Muscle of leg (tissue), 3 donors: ENCODE measurements at regions not wholly inside any gene's neighbourhood (a gene's known extent, or its start where the extent isn't known, plus 50 kb on each side); places are given as distances from the start of the nearest gene placed in this dataset.
"Not testable (repeated sequence)": the region's sequence is repeated elsewhere in the genome, so short reads cannot be mapped to it uniquely, and the experiment has no call there.

ENCODE experiments used
- DNase-seq: peaks from one replicate; pipeline ENCODE4 v3.0.0; 2013
- H3K27ac ChIP-seq: one replicate; pipeline ENCODE4 v1.5.1; 2013; ENCODE audit warnings: mild to moderate bottlenecking, low read length, control low read depth
- H3K27me3 ChIP-seq: one replicate; pipeline ENCODE4 v1.6.1; 2013; ENCODE audit warnings: low read length; ENCODE audit not compliant: control insufficient read depth, insufficient read depth
- H3K36me3 ChIP-seq: one replicate; pipeline ENCODE4 v1.6.1; 2013; ENCODE audit warnings: low read length; ENCODE audit not compliant: control insufficient read depth, insufficient read depth
- H3K4me1 ChIP-seq: one replicate; pipeline ENCODE4 v1.6.1; 2013; ENCODE audit warnings: low read length; ENCODE audit not compliant: control insufficient read depth, insufficient read depth
- H3K4me3 ChIP-seq: one replicate; pipeline ENCODE4 v1.5.1; 2013; ENCODE audit warnings: low read length, control low read depth
- H3K9me3 ChIP-seq: replicated peaks from 2 replicates; pipeline ENCODE4 v1.6.1; 2013; ENCODE audit warnings: low read depth, low read length; ENCODE audit not compliant: control insufficient read depth
- WGBS: methylation state at CpG from one replicate; pipeline ENCODE4 v1.1.5; 2013; ENCODE audit warnings: missing lambda C conversion rate; ENCODE audit not compliant: insufficient coverage; 5-methylcytosine and 5-hydroxymethylcytosine counted together

GRCh38 chr12:46958599-46959290, 120.7 kb upstream of the PCED1B start:
- no CpG with 5 or more reads among the region's 2 CpGs for WGBS

GRCh38 chr12:46959502-46959901, 119.9 kb upstream of the PCED1B start:
- H3K27me3 ChIP-seq: no peaks in the 10 kb centered on the region
- no peaks in the 10 kb centered on the region for H3K36me3 ChIP-seq
- no peaks in the 10 kb centered on the region for H3K9me3 ChIP-seq
- peak overlapping the region; percentile 55 for H3K27ac ChIP-seq
- peaks cover 15% of the 10 kb centered on the region for H3K4me1 ChIP-seq
- WGBS: no CpG with 5 or more reads among the region's 1 CpG
- H3K4me3 ChIP-seq: no peak overlapping the region
- DNase-seq: peak; percentile 57

More at GRCh38 chr12:46958599-46959290, 120.7 kb upstream of the PCED1B start:
- Histone ChIP-seq H3K9me3 (no peaks in the 10 kb centered on the region), H3K27me3 (no peaks in the 10 kb centered on the region), H3K4me3 (no peak overlapping the region), H3K27ac (peak overlapping the region; percentile 55), H3K4me1 (peaks cover 9% of the 10 kb centered on the region), H3K36me3 (no peaks in the 10 kb centered on the region)
- no peak for DNase-seq

- DNase-seq: no peak
- Histone ChIP-seq H3K27ac (no peak overlapping the region), H3K36me3 (no peaks in the 10 kb centered on the region), H3K4me3 (no peak overlapping the region), H3K4me1 (peaks cover 18% of the 10 kb centered on the region), H3K9me3 (no peaks in the 10 kb centered on the region), H3K27me3 (no peaks in the 10 kb centered on the region)
- WGBS: 88% methylated on average over 2 of the region's 4 CpGs
Observed at GRCh38 chr12:46960681-46961080, 118.7 kb upstream of the PCED1B start.

- Histone ChIP-seq H3K27ac (peak overlapping the region; percentile 30), H3K9me3 (no peaks in the 10 kb centered on the region), H3K4me1 (peaks cover 21% of the 10 kb centered on the region), H3K27me3 (no peaks in the 10 kb centered on the region), H3K36me3 (no peaks in the 10 kb centered on the region), H3K4me3 (no peak overlapping the region)
- DNase-seq: no peak
- WGBS: 100% methylated on average over 1 of the region's 1 CpG
Observed at GRCh38 chr12:46963191-46963590, 116.2 kb upstream of the PCED1B start.

- Histone ChIP-seq H3K4me3 (no peak overlapping the region), H3K27ac (peak overlapping the region; percentile 53), H3K36me3 (no peaks in the 10 kb centered on the region), H3K27me3 (no peaks in the 10 kb centered on the region), H3K9me3 (no peaks in the 10 kb centered on the region), H3K4me1 (peaks cover 18% of the 10 kb centered on the region)
- DNase-seq: peak; percentile 41
- 24% methylated on average over 12 of the region's 14 CpGs for WGBS
Observed at GRCh38 chr12:46963977-46964971, 115.1 kb upstream of the PCED1B start.

- no peaks in the 10 kb centered on the region for H3K36me3 ChIP-seq
- H3K9me3 ChIP-seq: no peaks in the 10 kb centered on the region
- H3K27ac ChIP-seq: no peak overlapping the region
- no peak overlapping the region for H3K4me3 ChIP-seq
- no CpG with 5 or more reads among the region's 2 CpGs for WGBS
- peaks cover 16% of the 10 kb centered on the region for H3K4me1 ChIP-seq
- no peaks in the 10 kb centered on the region for H3K27me3 ChIP-seq
- no peak for DNase-seq
Observed at GRCh38 chr12:46965137-46965536, 114.3 kb upstream of the PCED1B start.

GRCh38 chr12:46965880-46966279, 113.5 kb upstream of the PCED1B start:
- Histone ChIP-seq H3K4me1 (peaks cover 16% of the 10 kb centered on the region), H3K4me3 (no peak overlapping the region), H3K36me3 (no peaks in the 10 kb centered on the region), H3K9me3 (no peaks in the 10 kb centered on the region), H3K27ac (no peak overlapping the region), H3K27me3 (no peaks in the 10 kb centered on the region)
- peak; percentile 16 for DNase-seq
- WGBS: 61% methylated on average over 4 of the region's 4 CpGs

GRCh38 chr12:46970636-46971035, 108.8 kb upstream of the PCED1B start:
- Histone ChIP-seq H3K27ac (no peak overlapping the region), H3K4me3 (no peak overlapping the region), H3K9me3 (no peaks in the 10 kb centered on the region), H3K27me3 (no peaks in the 10 kb centered on the region), H3K36me3 (no peaks in the 10 kb centered on the region), H3K4me1 (peaks cover 5% of the 10 kb centered on the region)
- DNase-seq: no peak
- no CpG with 5 or more reads among the region's 5 CpGs for whole genome bisulfite sequencing

GRCh38 chr12:46973937-46974336, 105.5 kb upstream of the PCED1B start:
- not testable (repeated sequence) for DNase-seq, H3K27ac ChIP-seq, H3K9me3 ChIP-seq, H3K4me1 ChIP-seq, H3K4me3 ChIP-seq, H3K27me3 ChIP-seq, H3K36me3 ChIP-seq
- no CpG with 5 or more reads among the region's 3 CpGs for WGBS

GRCh38 chr12:46977871-46978375, 101.5 kb upstream of the PCED1B start:
- Histone ChIP-seq H3K4me3 (no peak overlapping the region), H3K4me1 (no peaks in the 10 kb centered on the region), H3K27me3 (no peaks in the 10 kb centered on the region), H3K9me3 (no peaks in the 10 kb centered on the region), H3K27ac (no peak overlapping the region), H3K36me3 (no peaks in the 10 kb centered on the region)
- WGBS: no CpG with 5 or more reads among the region's 1 CpG
- DNase-seq: no peak
